HEK293 (cell line): ENCODE measurements at regions not wholly inside any gene's neighbourhood (a gene's known extent, or its start where the extent isn't known, plus 50 kb on each side); places are given as distances from the start of the nearest gene placed in this dataset.
"Not testable (repeated sequence)": the region's sequence is repeated elsewhere in the genome, so short reads cannot be mapped to it uniquely, and the experiment has no call there.

Source experiments
- CTCF ChIA-PET: fragments of 350-600 bp; formaldehyde crosslinking; extraction: SDS; loops from one replicate; lab custom pipeline; 2021; ENCODE audit warnings: antibody characterized with exemption; lab: Yijun Ruan, JAX
- POLR2A ChIA-PET: fragments of 300-600 bp; formaldehyde crosslinking; extraction: SDS; loops from one replicate; lab custom pipeline; 2020; ENCODE audit warnings: antibody characterized with exemption, inconsistent platforms; lab: Yijun Ruan, JAX
- H3K27ac ChIP-seq: fragments of 200-500 bp; sonication (Bioruptor generic); 2 replicates; pipeline ENCODE4 v1.5.1; 2014; ENCODE audit warnings: low read depth, low read length, control low read depth, inconsistent platforms; ENCODE audit errors: extremely low read depth
- H3K36me3 ChIP-seq, 2 experiments: fragments of 200-500 bp in 1 of 2; sonication (Bioruptor generic) in 1 of 2; 1 replicate in 1 of 2; 2 replicates in 1 of 2; pipeline ENCODE4 v1.5.1; 2014 to 2017; ENCODE audit warnings: inconsistent platforms in 2 of 2, low read length in 2 of 2; ENCODE audit not compliant: control insufficient read depth in 2 of 2, insufficient read depth in 1 of 2
- H3K4me1 ChIP-seq: fragments of 200-500 bp; sonication (Bioruptor generic); 2 replicates; pipeline ENCODE4 v1.5.1; 2014; ENCODE audit warnings: mild to moderate bottlenecking, low read length, inconsistent platforms; ENCODE audit not compliant: control insufficient read depth, insufficient read depth
- H3K4me3 ChIP-seq: 2 replicates; pipeline ENCODE4 v1.5.1; 2011; ENCODE audit warnings: low read depth, mild to moderate bottlenecking, control low read depth, low read length, moderate library complexity
- H3K9me3 ChIP-seq: fragments of 200-500 bp; sonication (Bioruptor generic); 2 replicates; pipeline ENCODE4 v1.5.1; 2014; ENCODE audit warnings: low read depth, low read length, inconsistent platforms; ENCODE audit not compliant: control insufficient read depth, insufficient read depth
- CTCF ChIP-seq: fragments of 450-650 bp; formaldehyde crosslinking; IDR thresholded peaks from 2 replicates; pipeline ENCODE4 v1.5.1; 2016; ENCODE audit warnings: missing biosample characterization, missing genetic modification characterization
- GFI1B ChIP-seq: fragments of 450-650 bp; formaldehyde crosslinking; IDR thresholded peaks from 2 replicates; pipeline ENCODE4 v1.5.1; 2016; ENCODE audit warnings: missing biosample characterization, missing genetic modification characterization
- KLF10 ChIP-seq: fragments of 450-650 bp; IDR thresholded peaks from 2 replicates; pipeline ENCODE4 v1.5.1; 2018; ENCODE audit warnings: missing biosample characterization, mild to moderate bottlenecking, missing genetic modification characterization
- KLF17 ChIP-seq: fragments of 450-650 bp; formaldehyde crosslinking; IDR thresholded peaks from 2 replicates; pipeline ENCODE4 v1.5.1; 2016; ENCODE audit warnings: missing biosample characterization, missing genetic modification characterization
- SETDB1 ChIP-seq: IDR thresholded peaks from one replicate; pipeline ENCODE4 v1.6.1; 2017; ENCODE audit warnings: mild to moderate bottlenecking, low read length, moderate library complexity, mixed read lengths; ENCODE audit not compliant: insufficient read length
- ZNF155 ChIP-seq: fragments of 450-650 bp; formaldehyde crosslinking; IDR thresholded peaks from 2 replicates; pipeline ENCODE4 v1.5.1; 2016; ENCODE audit warnings: missing biosample characterization, missing genetic modification characterization
- ZNF18 ChIP-seq: fragments of 450-650 bp; formaldehyde crosslinking; IDR thresholded peaks from 2 replicates; pipeline ENCODE4 v1.5.1; 2016; ENCODE audit warnings: missing biosample characterization, missing genetic modification characterization
- ZNF2 ChIP-seq: fragments of 450-650 bp; formaldehyde crosslinking; IDR thresholded peaks from 2 replicates; pipeline ENCODE4 v1.5.1; 2016; ENCODE audit warnings: missing biosample characterization, missing genetic modification characterization
- ZNF211 ChIP-seq: fragments of 450-650 bp; formaldehyde crosslinking; IDR thresholded peaks from 2 replicates; pipeline ENCODE4 v1.5.1; 2016; ENCODE audit warnings: low read depth, missing biosample characterization, missing genetic modification characterization
- ZNF366 ChIP-seq: fragments of 450-650 bp; formaldehyde crosslinking; conservative IDR thresholded peaks from 2 replicates; pipeline ENCODE4 v1.5.1; 2016; ENCODE audit warnings: missing biosample characterization, missing genetic modification characterization
- ZNF518A ChIP-seq: fragments of 450-650 bp; formaldehyde crosslinking; conservative IDR thresholded peaks from 2 replicates; pipeline ENCODE4 v1.5.1; 2016; ENCODE audit warnings: low read depth, missing biosample characterization, missing genetic modification characterization
- ZNF521 ChIP-seq: fragments of 450-650 bp; formaldehyde crosslinking; IDR thresholded peaks from 2 replicates; pipeline ENCODE4 v1.5.1; 2017; ENCODE audit warnings: missing biosample characterization, mild to moderate bottlenecking, missing genetic modification characterization
- ZNF530 ChIP-seq: fragments of 450-650 bp; formaldehyde crosslinking; IDR thresholded peaks from 2 replicates; pipeline ENCODE4 v1.5.1; 2016; ENCODE audit warnings: low read depth, missing biosample characterization, missing genetic modification characterization
- ZNF791 ChIP-seq: fragments of 450-650 bp; formaldehyde crosslinking; IDR thresholded peaks from 2 replicates; pipeline ENCODE4 v1.5.1; 2016; ENCODE audit warnings: missing biosample characterization, missing genetic modification characterization
- ZNF830 ChIP-seq: fragments of 450-650 bp; IDR thresholded peaks from 2 replicates; pipeline ENCODE4 v1.5.0; 2018; ENCODE audit warnings: missing biosample characterization, missing genetic modification characterization, low read depth, mild to moderate bottlenecking, moderate library complexity
- ZSCAN23 ChIP-seq: fragments of 450-650 bp; formaldehyde crosslinking; IDR thresholded peaks from 2 replicates; pipeline ENCODE4 v1.5.1; 2016; ENCODE audit warnings: missing biosample characterization, missing genetic modification characterization
- TF ChIP-seq, protein P1 (sequence below): fragments of 450-650 bp; formaldehyde crosslinking; IDR thresholded peaks from 2 replicates; pipeline ENCODE4 v1.5.1; 2016; ENCODE audit warnings: missing biosample characterization, missing genetic modification characterization
- TF ChIP-seq, protein P2 (sequence below): fragments of 450-650 bp; formaldehyde crosslinking; IDR thresholded peaks from 2 replicates; pipeline ENCODE4 v1.5.1; 2016; ENCODE audit warnings: missing biosample characterization, missing genetic modification characterization
- TF ChIP-seq, protein P3 (sequence below): fragments of 450-650 bp; formaldehyde crosslinking; IDR thresholded peaks from 2 replicates; pipeline ENCODE4 v1.5.1; 2016; ENCODE audit warnings: missing biosample characterization, missing genetic modification characterization

DNA sequence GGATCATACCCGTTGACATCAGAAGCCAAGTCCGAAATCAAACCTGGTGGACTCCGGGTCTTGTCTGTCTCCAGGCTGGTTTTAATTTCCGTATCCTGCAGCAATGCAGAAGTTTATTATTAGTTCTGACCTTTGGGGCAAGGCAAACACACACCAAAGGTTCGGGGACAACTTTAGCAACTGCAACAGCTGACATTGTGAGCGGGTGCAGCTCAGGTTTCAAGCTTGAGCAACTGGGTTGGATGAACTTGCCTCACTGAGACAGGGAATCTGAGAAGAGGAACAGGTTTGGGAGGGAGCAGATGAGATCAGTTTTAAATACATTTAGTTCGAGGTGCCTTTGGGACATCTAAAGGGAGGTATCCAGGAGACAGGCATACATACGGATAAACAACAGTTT lies 110.7 kb downstream of the GNL3L start (continued):
- TF ChIP-seq ZNF518A: no peak
- TF ChIP-seq, protein P1, sequence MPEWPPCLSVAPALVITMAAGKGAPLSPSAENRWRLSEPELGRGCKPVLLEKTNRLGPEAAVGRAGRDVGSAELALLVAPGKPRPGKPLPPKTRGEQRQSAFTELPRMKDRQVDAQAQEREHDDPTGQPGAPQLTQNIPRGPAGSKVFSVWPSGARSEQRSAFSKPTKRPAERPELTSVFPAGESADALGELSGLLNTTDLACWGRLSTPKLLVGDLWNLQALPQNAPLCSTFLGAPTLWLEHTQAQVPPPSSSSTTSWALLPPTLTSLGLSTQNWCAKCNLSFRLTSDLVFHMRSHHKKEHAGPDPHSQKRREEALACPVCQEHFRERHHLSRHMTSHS (tag by site-specific recombination): no peak

DNA sequence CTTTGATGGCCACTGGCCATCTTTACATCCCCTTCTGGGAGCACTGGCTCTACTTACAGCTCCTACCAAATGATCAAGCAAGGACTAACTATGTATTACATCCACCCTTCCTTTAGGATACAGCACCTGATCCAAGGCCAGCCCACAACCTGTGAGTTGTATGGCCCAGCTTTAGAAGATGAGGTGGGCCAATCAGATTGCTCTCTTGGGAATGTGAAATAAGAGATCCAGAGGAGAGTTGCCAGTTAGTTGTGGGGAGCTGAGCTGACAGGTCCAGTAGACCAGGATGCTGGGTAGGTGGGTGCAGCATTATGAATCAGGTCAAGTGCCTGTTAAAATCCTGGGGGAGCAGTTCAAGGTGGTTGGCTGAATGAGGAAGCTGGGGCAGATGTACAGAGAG lies 111.5 kb downstream of the GNL3L start:
- Histone ChIP-seq H3K9me3 (no peaks in the 10 kb centered on the region), H3K36me3 (no peaks in the 10 kb centered on the region), H3K4me1 (no peaks in the 10 kb centered on the region), H3K4me3 (no peak overlapping the region), H3K27ac (no peak overlapping the region)
- POLR2A ChIA-PET: no interaction called here
- TF ChIP-seq, protein P2, sequence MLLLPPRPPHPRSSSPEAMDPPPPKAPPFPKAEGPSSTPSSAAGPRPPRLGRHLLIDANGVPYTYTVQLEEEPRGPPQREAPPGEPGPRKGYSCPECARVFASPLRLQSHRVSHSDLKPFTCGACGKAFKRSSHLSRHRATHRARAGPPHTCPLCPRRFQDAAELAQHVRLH (tag by site-specific recombination): no peak
- TF ChIP-seq ZNF2 (tag by site-specific recombination) (no peak), CTCF (tag by site-specific recombination) (no peak), ZNF155 (tag by site-specific recombination) (no peak), KLF17 (tag by site-specific recombination) (no peak), GFI1B (tag by site-specific recombination) (no peak), ZNF830 (no peak), KLF10 (tag by site-specific recombination) (no peak), ZNF530 (tag by site-specific recombination) (no peak), ZNF366 (tag by site-specific recombination) (no peak), ZNF18 (no peak), ZSCAN23 (tag by site-specific recombination) (no peak), ZNF211 (tag by site-specific recombination) (no peak), ZNF521 (no peak), SETDB1 (no peak), ZNF791 (tag by site-specific recombination) (no peak)
- TF ChIP-seq, protein P3, sequence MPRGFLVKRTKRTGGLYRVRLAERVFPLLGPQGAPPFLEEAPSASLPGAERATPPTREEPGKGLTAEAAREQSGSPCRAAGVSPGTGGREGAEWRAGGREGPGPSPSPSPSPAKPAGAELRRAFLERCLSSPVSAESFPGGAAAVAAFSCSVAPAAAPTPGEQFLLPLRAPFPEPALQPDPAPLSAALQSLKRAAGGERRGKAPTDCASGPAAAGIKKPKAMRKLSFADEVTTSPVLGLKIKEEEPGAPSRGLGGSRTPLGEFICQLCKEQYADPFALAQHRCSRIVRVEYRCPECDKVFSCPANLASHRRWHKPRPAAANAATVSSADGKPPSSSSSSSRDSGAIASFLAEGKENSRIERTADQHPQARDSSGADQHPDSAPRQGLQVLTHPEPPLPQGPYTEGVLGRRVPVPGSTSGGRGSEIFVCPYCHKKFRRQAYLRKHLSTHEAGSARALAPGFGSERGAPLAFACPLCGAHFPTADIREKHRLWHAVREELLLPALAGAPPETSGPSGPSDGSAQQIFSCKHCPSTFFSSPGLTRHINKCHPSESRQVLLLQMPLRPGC: no peak
- CTCF ChIA-PET: interaction anchor here (0.6 to 1.5 kb wide), 2 partner anchors 10 to 21 kb away, joined by 4 to 5 read pairs; no protein-coding TSS in a partner anchor

DNA sequence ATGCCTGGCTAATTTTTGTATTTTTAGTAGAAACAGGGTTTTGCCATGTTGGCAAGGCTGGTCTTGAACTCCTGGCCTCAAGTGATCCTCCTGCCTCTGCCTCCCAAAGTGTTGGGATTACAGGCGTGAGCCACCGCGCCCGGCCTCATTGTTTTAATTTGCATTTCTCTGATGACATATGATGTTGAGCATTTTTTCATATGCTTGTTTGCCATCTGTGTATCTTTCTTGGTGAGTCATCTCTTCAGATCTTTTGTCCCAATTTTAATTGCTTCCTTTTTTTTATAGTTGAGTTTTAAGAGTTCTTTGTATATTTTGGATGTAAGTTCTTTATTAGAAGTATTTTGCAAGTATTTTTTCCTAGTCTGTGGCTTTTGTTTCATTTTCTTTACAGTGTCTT lies 117.6 kb downstream of the GNL3L start:
- H3K4me1 ChIP-seq, H3K27ac ChIP-seq, H3K9me3 ChIP-seq, H3K36me3 ChIP-seq, POLR2A ChIA-PET, H3K4me3 ChIP-seq: not testable (repeated sequence)
- CTCF ChIA-PET: interaction anchor here (0.5 kb wide), 1 partner anchor 125 kb away, joined by 3 read pairs; no protein-coding TSS in a partner anchor
